Left ventricle myocardium inferior (tissue), 1 donor: ENCODE measurements at regions not wholly inside any gene's neighbourhood (a gene's known extent, or its start where the extent isn't known, plus 50 kb on each side); places are given as distances from the start of the nearest gene placed in this dataset.

Source experiments
- DNase-seq: peaks from one replicate; pipeline ENCODE4 v3.0.0-alpha.2; 2020
- H3K27ac ChIP-seq: fragments of 200-600 bp; replicated peaks from 2 replicates; pipeline ENCODE4 v1.8.0; 2021
- H3K27me3 ChIP-seq: fragments of 200-600 bp; 2 replicates; pipeline ENCODE4 v1.8.0; 2021; ENCODE audit warnings: low read depth
- H3K36me3 ChIP-seq: fragments of 200-600 bp; 2 replicates; pipeline ENCODE4 v1.8.0; 2021
- H3K4me1 ChIP-seq: fragments of 200-600 bp; 2 replicates; pipeline ENCODE4 v1.8.0; 2021
- H3K4me3 ChIP-seq: fragments of 200-600 bp; 2 replicates; pipeline ENCODE4 v1.8.0; 2021; ENCODE audit warnings: mild to moderate bottlenecking, moderate library complexity
- H3K9me3 ChIP-seq: fragments of 200-600 bp; replicated peaks from 2 replicates; pipeline ENCODE4 v1.8.0; 2021
- intact Hi-C: fragments of 100-400 bp; cut with micrococcal nuclease; formaldehyde crosslinking; loops from one replicate; pipeline ENCODE4 v1.11.0; 2022
- TF ChIP-seq, protein P1 (sequence below): fragments of 200-600 bp; IDR thresholded peaks from 2 replicates; pipeline ENCODE4 v1.8.0; 2021; ENCODE audit warnings: antibody characterized with exemption, mild to moderate bottlenecking, borderline replicate concordance
- donor health status: DM: no; HTN: yes; CAD: no; lungs with severe emphysema.

DNA sequence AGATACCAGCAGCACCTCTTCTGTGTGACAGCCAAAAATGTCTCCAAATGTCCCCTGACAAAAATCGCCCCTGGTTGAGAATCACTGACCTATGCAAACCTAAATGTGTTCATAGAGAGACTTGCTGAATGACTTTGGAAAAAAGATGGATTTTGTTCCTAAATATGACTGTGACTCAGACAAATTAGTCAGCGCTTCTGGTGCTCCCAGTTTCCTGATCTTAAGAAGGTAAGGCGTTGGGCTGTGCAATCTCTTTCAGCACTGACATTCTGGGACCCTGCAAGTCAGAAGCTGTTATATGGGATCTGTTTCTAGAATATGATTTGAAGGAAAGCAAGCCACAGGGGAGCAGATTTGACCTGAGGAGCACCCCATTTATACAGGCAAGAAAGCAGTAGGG lies 90.6 kb upstream of the PWP1 start:
- Histone ChIP-seq H3K4me1 (peaks cover 11% of the 10 kb centered on the region), H3K27ac (no peak overlapping the region), H3K9me3 (peaks cover 21% of the 10 kb centered on the region), H3K36me3 (no peaks in the 10 kb centered on the region), H3K4me3 (no peak overlapping the region), H3K27me3 (no peaks in the 10 kb centered on the region)
- TF ChIP-seq, protein P1, sequence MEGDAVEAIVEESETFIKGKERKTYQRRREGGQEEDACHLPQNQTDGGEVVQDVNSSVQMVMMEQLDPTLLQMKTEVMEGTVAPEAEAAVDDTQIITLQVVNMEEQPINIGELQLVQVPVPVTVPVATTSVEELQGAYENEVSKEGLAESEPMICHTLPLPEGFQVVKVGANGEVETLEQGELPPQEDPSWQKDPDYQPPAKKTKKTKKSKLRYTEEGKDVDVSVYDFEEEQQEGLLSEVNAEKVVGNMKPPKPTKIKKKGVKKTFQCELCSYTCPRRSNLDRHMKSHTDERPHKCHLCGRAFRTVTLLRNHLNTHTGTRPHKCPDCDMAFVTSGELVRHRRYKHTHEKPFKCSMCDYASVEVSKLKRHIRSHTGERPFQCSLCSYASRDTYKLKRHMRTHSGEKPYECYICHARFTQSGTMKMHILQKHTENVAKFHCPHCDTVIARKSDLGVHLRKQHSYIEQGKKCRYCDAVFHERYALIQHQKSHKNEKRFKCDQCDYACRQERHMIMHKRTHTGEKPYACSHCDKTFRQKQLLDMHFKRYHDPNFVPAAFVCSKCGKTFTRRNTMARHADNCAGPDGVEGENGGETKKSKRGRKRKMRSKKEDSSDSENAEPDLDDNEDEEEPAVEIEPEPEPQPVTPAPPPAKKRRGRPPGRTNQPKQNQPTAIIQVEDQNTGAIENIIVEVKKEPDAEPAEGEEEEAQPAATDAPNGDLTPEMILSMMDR = no peak
- intact Hi-C loops = no loop called here
- DNase-seq = no peak

DNA sequence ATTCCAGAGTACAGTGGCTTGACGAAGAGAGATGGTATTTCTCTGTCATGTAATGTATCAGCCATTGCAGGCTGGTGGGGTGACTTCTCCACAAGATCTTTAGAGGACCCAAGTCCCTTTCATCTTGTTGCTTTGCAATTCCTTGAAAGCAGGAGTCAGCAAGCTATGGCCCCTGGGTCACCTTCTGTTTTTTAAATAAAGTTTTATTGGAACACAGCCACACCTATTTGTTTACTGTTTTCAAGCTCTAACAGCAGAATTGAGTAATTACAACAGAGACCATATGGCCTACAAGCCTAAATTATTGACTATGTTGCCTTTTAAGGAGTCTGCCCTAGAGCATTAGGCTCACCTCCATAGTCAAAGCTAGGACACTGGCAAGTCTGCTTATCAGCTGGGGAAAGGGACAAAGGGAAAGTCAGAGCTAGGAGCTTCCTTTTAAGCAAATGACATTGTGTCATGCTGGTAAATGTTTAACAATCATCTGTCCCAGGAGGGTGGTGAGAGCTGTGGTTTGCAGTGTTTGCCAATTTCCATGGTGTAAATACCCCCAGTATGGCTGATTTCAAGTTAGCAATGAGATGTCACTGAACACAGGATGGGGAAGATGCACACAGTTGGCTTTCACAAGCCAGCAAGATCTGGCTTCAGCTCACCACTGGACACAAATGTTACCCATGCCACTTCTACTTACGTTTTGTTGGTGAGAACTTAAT lies 87.7 kb upstream of the PWP1 start:
- H3K4me1 ChIP-seq = no peaks in the 10 kb centered on the region
- no peak overlapping the region for H3K4me3 ChIP-seq
- no peaks in the 10 kb centered on the region for H3K27me3 ChIP-seq
- H3K27ac ChIP-seq = no peak overlapping the region
- no peaks in the 10 kb centered on the region for H3K36me3 ChIP-seq
- DNase-seq = no peak
- TF ChIP-seq, protein P1 = no peak
- peaks cover 21% of the 10 kb centered on the region for H3K9me3 ChIP-seq
- intact Hi-C loops = no loop called here

DNA sequence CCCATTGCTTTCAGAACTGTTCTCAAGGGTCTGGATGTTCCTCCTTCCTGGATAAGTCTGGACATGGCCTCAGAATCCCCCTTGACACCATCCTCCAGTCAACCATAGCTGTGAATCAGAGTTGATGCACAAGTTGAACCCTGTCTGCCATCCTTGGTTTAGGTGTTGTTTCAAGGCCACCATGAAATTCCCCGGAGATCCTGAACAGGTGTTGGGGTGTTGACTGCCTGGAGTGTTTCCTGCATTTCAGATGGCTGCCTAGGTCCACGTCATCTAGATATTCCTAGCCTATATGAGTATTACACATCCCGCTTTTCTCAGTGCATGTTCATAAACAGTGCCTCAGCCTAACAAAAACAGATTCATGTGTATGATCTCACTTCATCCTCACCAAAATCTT lies 86.7 kb upstream of the PWP1 start:
- no peak for DNase-seq
- H3K27me3 ChIP-seq = no peaks in the 10 kb centered on the region
- no peaks in the 10 kb centered on the region for H3K36me3 ChIP-seq
- TF ChIP-seq, protein P1 = no peak
- H3K9me3 ChIP-seq = peaks cover 11% of the 10 kb centered on the region
- intact Hi-C loops = no loop called here
- no peak overlapping the region for H3K27ac ChIP-seq
- no peak overlapping the region for H3K4me3 ChIP-seq
- H3K4me1 ChIP-seq = no peaks in the 10 kb centered on the region

DNA sequence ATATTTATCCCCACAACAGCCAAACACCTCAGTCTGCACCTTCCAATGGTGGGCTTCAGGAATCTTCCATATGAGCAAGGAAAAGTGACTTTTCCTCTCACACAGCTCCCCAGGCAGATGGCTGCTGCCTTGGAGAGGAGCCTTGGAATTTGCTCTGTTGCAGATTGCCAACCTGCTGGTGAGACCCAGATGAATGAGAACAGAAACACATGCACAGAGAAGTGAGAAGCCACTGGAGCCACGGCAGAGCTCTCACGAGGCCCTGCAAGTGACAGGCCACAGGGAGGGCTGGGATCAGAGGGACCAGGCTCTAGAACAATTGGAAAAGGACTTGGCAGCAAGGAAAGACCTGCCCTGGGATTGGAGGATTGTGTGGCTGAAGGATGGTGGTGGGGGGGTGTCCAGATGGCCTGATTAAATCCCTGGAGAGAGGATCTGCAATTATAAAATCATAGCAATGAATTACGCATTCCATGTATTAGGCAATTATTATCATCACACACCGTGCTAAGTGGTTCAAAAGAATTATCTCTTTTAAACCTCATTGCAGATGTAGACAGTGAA lies 84.9 kb upstream of the PWP1 start:
- H3K4me3 ChIP-seq = no peak overlapping the region
- H3K27me3 ChIP-seq = no peaks in the 10 kb centered on the region
- TF ChIP-seq, protein P1 = no peak
- no peak for DNase-seq
- H3K27ac ChIP-seq = no peak overlapping the region
- intact Hi-C loops = no loop called here
- peaks cover 7% of the 10 kb centered on the region for H3K9me3 ChIP-seq
- H3K36me3 ChIP-seq = no peaks in the 10 kb centered on the region
- peaks cover 3% of the 10 kb centered on the region for H3K4me1 ChIP-seq

DNA sequence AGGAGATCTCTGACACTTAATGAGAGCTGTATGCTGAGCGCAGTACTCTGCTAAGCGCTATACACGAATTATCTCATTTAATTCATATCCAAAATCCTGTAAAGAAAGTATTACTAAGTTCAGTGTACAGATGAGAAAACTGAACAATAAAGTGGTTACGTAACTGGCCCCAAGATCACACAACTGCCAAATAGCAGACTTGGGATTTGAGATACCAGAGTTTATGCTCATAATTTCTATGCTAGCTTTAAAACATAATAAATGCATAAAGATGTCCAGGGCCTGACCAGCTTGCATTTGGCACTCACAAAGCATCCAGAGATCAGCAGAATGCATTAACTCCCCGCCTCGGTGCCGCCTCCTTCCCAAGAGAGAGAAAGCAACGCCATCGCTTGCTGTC lies 83.2 kb upstream of the PWP1 start:
- H3K36me3 ChIP-seq = no peaks in the 10 kb centered on the region

More for the DNA sequence above, 83.2 kb upstream of the PWP1 start:
- Histone ChIP-seq H3K4me3 (no peak overlapping the region), H3K27me3 (no peaks in the 10 kb centered on the region), H3K9me3 (peaks cover 7% of the 10 kb centered on the region), H3K4me1 (peaks cover 3% of the 10 kb centered on the region), H3K27ac (no peak overlapping the region)
- intact Hi-C loops = no loop called here
- TF ChIP-seq, protein P1 = no peak
- DNase-seq = no peak
